Osteocyte (in vitro differentiated cells): ENCODE measurements at regions not wholly inside any gene's neighbourhood (a gene's known extent, or its start where the extent isn't known, plus 50 kb on each side); places are given as distances from the start of the nearest gene placed in this dataset.
A peak's percentile ranks its signal among the peaks of the same experiment; 100 is the strongest.

Experiments
- DNase-seq: peaks from one replicate; pipeline ENCODE4 v3.0.0; 2021; ENCODE audit warnings: mixed read lengths; ENCODE audit not compliant: unreplicated experiment; ENCODE audit errors: extremely low spot score
- H3K27ac Mint-ChIP-seq: one replicate; pipeline ENCODE4 v1.8.0; 2021; ENCODE audit warnings: mild to moderate bottlenecking, mixed read lengths; ENCODE audit not compliant: unreplicated experiment
- H3K27me3 Mint-ChIP-seq: one replicate; pipeline ENCODE4 v1.8.0; 2021; ENCODE audit warnings: mixed read lengths; ENCODE audit not compliant: unreplicated experiment
- H3K36me3 Mint-ChIP-seq: one replicate; pipeline ENCODE4 v1.8.0; 2021; ENCODE audit warnings: mixed read lengths; ENCODE audit not compliant: unreplicated experiment
- H3K4me1 Mint-ChIP-seq: one replicate; pipeline ENCODE4 v1.8.0; 2021; ENCODE audit warnings: mixed read lengths; ENCODE audit not compliant: unreplicated experiment
- H3K4me3 Mint-ChIP-seq: one replicate; pipeline ENCODE4 v1.8.0; 2021; ENCODE audit warnings: mild to moderate bottlenecking, moderate library complexity, mixed read lengths; ENCODE audit not compliant: unreplicated experiment
- H3K9me3 Mint-ChIP-seq: one replicate; pipeline ENCODE4 v1.8.0; 2021; ENCODE audit warnings: mixed read lengths; ENCODE audit not compliant: unreplicated experiment
- CTCF ChIP-seq: fragments of 200-600 bp; sonication (generic); IDR thresholded peaks from 2 replicates; pipeline ENCODE4 v1.5.0; 2021; ENCODE audit warnings: antibody characterized with exemption, mild to moderate bottlenecking, moderate library complexity

DNA sequence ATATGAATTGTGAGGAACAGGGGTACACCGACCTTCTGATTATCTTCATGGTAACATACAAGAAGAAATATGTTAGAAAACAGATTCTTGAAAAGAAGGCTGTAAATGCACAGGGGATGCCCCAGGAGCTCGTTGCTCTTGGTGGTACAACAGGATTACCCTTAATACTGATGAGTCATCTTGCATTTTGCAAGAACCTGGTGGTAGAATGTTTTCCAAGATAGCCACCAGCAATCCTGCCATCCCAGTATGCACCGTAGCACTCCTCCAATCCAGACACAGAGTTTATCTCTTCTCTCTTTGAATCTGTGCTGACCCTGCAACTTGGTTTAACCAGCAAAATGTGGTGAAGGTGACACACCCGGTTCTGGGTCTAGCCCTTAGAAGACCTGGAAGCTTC lies 238.3 kb downstream of the EN1 start:
- no peak overlapping the region for H3K27ac Mint-ChIP-seq
- H3K4me1 Mint-ChIP-seq = no peaks in the 10 kb centered on the region
- no peak overlapping the region for H3K4me3 Mint-ChIP-seq
- no peaks in the 10 kb centered on the region for H3K36me3 Mint-ChIP-seq
- DNase-seq = no peak
- TF ChIP-seq CTCF = no peak
- H3K9me3 Mint-ChIP-seq = no peaks in the 10 kb centered on the region
- no peaks in the 10 kb centered on the region for H3K27me3 Mint-ChIP-seq

- Mint-ChIP-seq H3K27ac (no peak overlapping the region), H3K9me3 (no peaks in the 10 kb centered on the region), H3K4me1 (no peaks in the 10 kb centered on the region), H3K4me3 (no peak overlapping the region), H3K36me3 (no peaks in the 10 kb centered on the region), H3K27me3 (no peaks in the 10 kb centered on the region)
- no peak for DNase-seq
- no peak for TF ChIP-seq CTCF
Measured at GRCh38 chr2:118607641-118608040, 239.8 kb downstream of the EN1 start.

DNA sequence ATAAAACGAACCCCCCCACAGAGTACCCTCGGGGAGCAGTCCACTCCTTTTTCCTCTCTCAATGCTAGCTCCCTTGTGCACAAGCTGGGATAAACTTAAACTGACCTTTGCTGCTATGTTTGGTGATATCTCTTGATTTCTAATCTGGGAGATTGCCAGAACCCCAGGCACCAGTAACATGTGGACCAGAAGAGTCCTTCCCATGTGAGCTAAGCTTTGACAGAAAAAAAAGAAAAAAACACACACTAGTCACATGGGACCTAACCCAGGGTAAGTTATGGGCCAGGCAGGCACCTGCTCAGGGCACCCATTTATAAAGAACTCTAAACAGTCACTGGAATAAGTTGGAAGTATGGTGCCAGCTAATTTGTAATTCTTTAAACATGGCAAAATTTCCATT lies 242.6 kb downstream of the EN1 start:
- TF ChIP-seq CTCF = no peak
- H3K27ac Mint-ChIP-seq = no peak overlapping the region
- no peaks in the 10 kb centered on the region for H3K4me1 Mint-ChIP-seq
- H3K9me3 Mint-ChIP-seq = peaks cover 8% of the 10 kb centered on the region
- H3K27me3 Mint-ChIP-seq = no peaks in the 10 kb centered on the region
- no peaks in the 10 kb centered on the region for H3K36me3 Mint-ChIP-seq
- H3K4me3 Mint-ChIP-seq = no peak overlapping the region
- no peak for DNase-seq

GRCh38 chr2:118604371-118604770 lies 243.1 kb downstream of the EN1 start:
- no peaks in the 10 kb centered on the region for H3K36me3 Mint-ChIP-seq
- peaks cover 8% of the 10 kb centered on the region for H3K9me3 Mint-ChIP-seq
- no peaks in the 10 kb centered on the region for H3K4me1 Mint-ChIP-seq
- no peak overlapping the region for H3K27ac Mint-ChIP-seq
- H3K27me3 Mint-ChIP-seq = no peaks in the 10 kb centered on the region
- peak; percentile 30 for DNase-seq
- H3K4me3 Mint-ChIP-seq = no peak overlapping the region
- TF ChIP-seq CTCF = no peak

GRCh38 chr2:118599141-118599540 lies 248.3 kb downstream of the EN1 start:
- H3K4me3 Mint-ChIP-seq = no peak overlapping the region
- H3K27ac Mint-ChIP-seq = no peak overlapping the region
- H3K27me3 Mint-ChIP-seq = no peaks in the 10 kb centered on the region
- H3K4me1 Mint-ChIP-seq = no peaks in the 10 kb centered on the region
- no peak for TF ChIP-seq CTCF
- H3K36me3 Mint-ChIP-seq = no peaks in the 10 kb centered on the region
- no peak for DNase-seq
- H3K9me3 Mint-ChIP-seq = peaks cover 18% of the 10 kb centered on the region
